ENCODE measurements at regions not wholly inside any gene's neighbourhood (a gene's known extent, or its start where the extent isn't known, plus 50 kb on each side); places are given as distances from the start of the nearest gene placed in this dataset.

- Histone ChIP-seq H3K36me3 (ENCODE audit: low read depth) (no peaks in the 10 kb centered on the region), H3K27ac (no peak overlapping the region), H3K4me3 (no peak overlapping the region), H2AFZ (no peak overlapping the region), H3K79me2 (ENCODE audit: insufficient read depth) (no peaks in the 10 kb centered on the region), H3K9me2 (ENCODE audit: insufficient read depth) (no peaks in the 10 kb centered on the region), H3K4me2 (ENCODE audit: unreplicated experiment) (no peak overlapping the region), H3K27me3 (replicated peaks; ENCODE audit: insufficient read depth) (no peaks in the 10 kb centered on the region), H3F3A (ENCODE audit: insufficient read depth) (no peaks in the 10 kb centered on the region; the same call in 1 of the 2 replicates), H3K9ac (no peak overlapping the region), H3K4me1 (ENCODE audit: insufficient read depth) (no peaks in the 10 kb centered on the region; the same call in 1 of the 2 replicates), H3K9me3 (ENCODE audit: low read depth) (no peaks in the 10 kb centered on the region), H4K20me1 (ENCODE audit: insufficient read depth) (no peaks in the 10 kb centered on the region)
- TF ChIP-seq EZH2phosphoT487 (IDR thresholded peaks at IDR 0.05; ENCODE audit: insufficient read depth, low read depth), result no peak
- no peak for TF ChIP-seq EZH2 (IDR thresholded peaks at IDR 0.05; ENCODE audit: insufficient read depth, poor library complexity, severe bottlenecking)
- WGBS, 2 experiments (ENCODE audit: low coverage in 1 of 2, low lambda C conversion rate in 2 of 2, missing lambda C conversion rate in 2 of 2), result 85 to 92% methylated on average over 3 of the region's 3 CpGs
- DNase-seq, result no peak
- in situ Hi-C loops (cut with MboI), result no loop called here
Observed at GRCh38 chr12:18899162-18899561, 161.2 kb downstream of the CAPZA3 start.

- no peaks in the 10 kb centered on the region; the same call in 1 of the 2 replicates for H3F3A ChIP-seq (ENCODE audit: insufficient read depth)
- 82 to 85% methylated on average over 8 of the region's 8 CpGs for WGBS, 2 experiments (ENCODE audit: low coverage in 1 of 2, low lambda C conversion rate in 2 of 2, missing lambda C conversion rate in 2 of 2)
Observed at GRCh38 chr12:18899678-18900317, 161.9 kb downstream of the CAPZA3 start.

GRCh38 chr12:18905134-18905533 is 167.2 kb downstream of the CAPZA3 start:
- Histone ChIP-seq H3K27me3 (replicated peaks; ENCODE audit: insufficient read depth) (no peaks in the 10 kb centered on the region), H3K9me2 (ENCODE audit: insufficient read depth) (no peaks in the 10 kb centered on the region), H4K20me1 (ENCODE audit: insufficient read depth) (no peaks in the 10 kb centered on the region), H3K9ac (no peak overlapping the region), H3F3A (ENCODE audit: insufficient read depth) (no peaks in the 10 kb centered on the region), H3K4me2 (ENCODE audit: unreplicated experiment) (no peak overlapping the region), H2AFZ (no peak overlapping the region), H3K4me3 (no peak overlapping the region), H3K27ac (no peak overlapping the region), H3K36me3 (ENCODE audit: low read depth) (no peaks in the 10 kb centered on the region), H3K4me1 (ENCODE audit: insufficient read depth) (no peaks in the 10 kb centered on the region), H3K9me3 (ENCODE audit: low read depth) (no peaks in the 10 kb centered on the region), H3K79me2 (ENCODE audit: insufficient read depth) (no peaks in the 10 kb centered on the region)
- TF ChIP-seq EZH2 (IDR thresholded peaks at IDR 0.05; ENCODE audit: insufficient read depth, poor library complexity, severe bottlenecking) (no peak), EZH2phosphoT487 (IDR thresholded peaks at IDR 0.05; ENCODE audit: insufficient read depth, low read depth) (no peak)
- DNase-seq, result no peak
- in situ Hi-C loops (cut with MboI), result no loop called here
- 38 to 44% methylated on average over 2 of the region's 2 CpGs for WGBS, 2 experiments (ENCODE audit: low coverage in 1 of 2, low lambda C conversion rate in 2 of 2, missing lambda C conversion rate in 2 of 2)

More at GRCh38 chr12:18899678-18900317, 161.9 kb downstream of the CAPZA3 start:
- no peak overlapping the region for H3K27ac ChIP-seq
- H3K27me3 ChIP-seq (replicated peaks; ENCODE audit: insufficient read depth), result no peaks in the 10 kb centered on the region
- no peaks in the 10 kb centered on the region for H3K9me3 ChIP-seq (ENCODE audit: low read depth)
- H3K4me2 ChIP-seq (ENCODE audit: unreplicated experiment), result no peak overlapping the region
- H4K20me1 ChIP-seq (ENCODE audit: insufficient read depth), result no peaks in the 10 kb centered on the region
- H3K4me1 ChIP-seq (ENCODE audit: insufficient read depth), result no peaks in the 10 kb centered on the region; the same call in 1 of the 2 replicates
- DNase-seq, result no peak
- no peaks in the 10 kb centered on the region for H3K9me2 ChIP-seq (ENCODE audit: insufficient read depth)
- no peak overlapping the region for H3K9ac ChIP-seq
- in situ Hi-C loops (cut with MboI), result no loop called here
- no peaks in the 10 kb centered on the region for H3K36me3 ChIP-seq (ENCODE audit: low read depth)
- H3K79me2 ChIP-seq (ENCODE audit: insufficient read depth), result no peaks in the 10 kb centered on the region
- no peak overlapping the region for H2AFZ ChIP-seq
- H3K4me3 ChIP-seq, result no peak overlapping the region
- no peak for TF ChIP-seq EZH2phosphoT487 (IDR thresholded peaks at IDR 0.05; ENCODE audit: insufficient read depth, low read depth)
- TF ChIP-seq EZH2 (IDR thresholded peaks at IDR 0.05; ENCODE audit: insufficient read depth, poor library complexity, severe bottlenecking), result no peak

- no peaks in the 10 kb centered on the region for H3K27me3 ChIP-seq (replicated peaks; ENCODE audit: insufficient read depth)
- no peak overlapping the region for H3K27ac ChIP-seq
- no peak for TF ChIP-seq EZH2 (IDR thresholded peaks at IDR 0.05; ENCODE audit: insufficient read depth, poor library complexity, severe bottlenecking)
- TF ChIP-seq EZH2phosphoT487 (IDR thresholded peaks at IDR 0.05; ENCODE audit: insufficient read depth, low read depth), result no peak
- H3K9me2 ChIP-seq (ENCODE audit: insufficient read depth), result no peaks in the 10 kb centered on the region
- H2AFZ ChIP-seq, result no peak overlapping the region
- no peak overlapping the region for H3K9ac ChIP-seq
- in situ Hi-C loops (cut with MboI), result no loop called here
- no peaks in the 10 kb centered on the region for H4K20me1 ChIP-seq (ENCODE audit: insufficient read depth)
- H3K36me3 ChIP-seq (ENCODE audit: low read depth), result no peaks in the 10 kb centered on the region
- H3K9me3 ChIP-seq (ENCODE audit: low read depth), result no peaks in the 10 kb centered on the region
- H3K4me2 ChIP-seq (ENCODE audit: unreplicated experiment), result no peak overlapping the region
- no peak overlapping the region for H3K4me3 ChIP-seq
- H3K79me2 ChIP-seq (ENCODE audit: insufficient read depth), result no peaks in the 10 kb centered on the region
- no peak for DNase-seq
- 66 to 75% methylated on average over 1 of the region's 1 CpG for WGBS, 2 experiments (ENCODE audit: low coverage in 1 of 2, low lambda C conversion rate in 2 of 2, missing lambda C conversion rate in 2 of 2)
- no peaks in the 10 kb centered on the region for H3K4me1 ChIP-seq (ENCODE audit: insufficient read depth)
- no peaks in the 10 kb centered on the region for H3F3A ChIP-seq (ENCODE audit: insufficient read depth)
Observed at GRCh38 chr12:18906395-18906794, 168.5 kb downstream of the CAPZA3 start.
